ENCODE measurements at regions not wholly inside any gene's neighbourhood (a gene's known extent, or its start where the extent isn't known, plus 50 kb on each side); places are given as distances from the start of the nearest gene placed in this dataset.

DNA sequence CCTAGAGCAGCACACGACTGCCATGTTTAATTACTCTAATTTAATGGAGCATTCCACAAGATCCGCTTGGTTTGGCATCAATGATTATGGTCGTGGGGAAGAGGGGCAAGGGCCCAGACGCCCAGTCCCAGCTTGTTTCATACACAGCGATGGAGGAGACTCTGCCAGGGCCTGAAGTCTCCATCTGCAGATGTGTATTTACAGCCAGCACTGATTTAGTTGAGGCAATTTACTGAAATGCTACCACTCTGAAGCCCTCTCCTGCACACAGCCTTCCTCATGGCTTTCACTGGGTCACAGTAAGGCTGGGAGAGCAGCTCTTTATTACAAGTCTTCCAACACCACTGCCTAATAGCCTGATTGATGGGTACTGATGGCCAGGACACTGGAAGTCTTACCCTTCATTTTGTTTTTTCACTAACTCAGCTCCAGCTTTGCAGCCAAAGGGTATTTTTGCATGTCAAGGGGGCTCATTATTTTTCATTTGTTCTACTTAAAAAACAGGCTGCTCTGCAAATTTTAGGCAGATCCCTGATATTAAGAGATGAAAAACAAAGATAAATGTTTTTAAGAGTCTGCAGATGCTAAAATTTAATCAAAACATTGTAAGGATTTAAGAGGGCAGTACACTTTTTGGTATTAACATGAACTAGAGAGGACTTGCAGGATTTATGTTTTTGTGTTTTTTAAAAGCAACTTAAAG, 236.3 kb downstream of the SIPA1L2 start:
- FAIRE-seq (no peak), DNase-seq (ENCODE audit: low read depth, low spot score) (no peak)
- Histone ChIP-seq H3K9me1 (replicated peaks; ENCODE audit: control insufficient read depth, extremely low read depth, insufficient read depth, low read length) (no peaks in the 10 kb centered on the region), H3K9me3 (replicated peaks; ENCODE audit: control insufficient read depth, insufficient read depth, low read length) (no peaks in the 10 kb centered on the region), H3K4me1 (ENCODE audit: control insufficient read depth, extremely low read depth, insufficient read depth, low read length) (no peaks in the 10 kb centered on the region), H3K4me2 (ENCODE audit: insufficient read depth, low read length) (no peak overlapping the region), H2AFZ (ENCODE audit: low read depth, low read length) (no peak overlapping the region), H3K79me2 (ENCODE audit: control insufficient read depth, insufficient read depth, low read length) (no peaks in the 10 kb centered on the region), H3K27me3 (ENCODE audit: control insufficient read depth in 2 of 2, insufficient read depth in 2 of 2, low read length in 2 of 2) (no peaks in the 10 kb centered on the region), H3K27ac (ENCODE audit: insufficient read depth, low read depth, low read length) (no peak overlapping the region), H3K9ac (replicated peaks; ENCODE audit: extremely low read depth, insufficient read depth, low read length) (no peak overlapping the region), H3K36me3 (ENCODE audit: control insufficient read depth in 2 of 2, extremely low read depth in 1 of 2, insufficient read depth in 2 of 2, low read length in 2 of 2) (no peaks in the 10 kb centered on the region), H4K20me1 (replicated peaks; ENCODE audit: control insufficient read depth, extremely low read depth, insufficient read depth, low read length) (no peaks in the 10 kb centered on the region), H3K4me3 (replicated peaks in 1 of 3; ENCODE audit: insufficient read depth in 1 of 3, low read depth in 1 of 3, low read length in 3 of 3) (no peak overlapping the region)
- intact Hi-C loops (cut with micrococcal nuclease) (no loop called here), dilution Hi-C loops (cut with MboI; ENCODE audit: extremely low pct_ligation_motif_present, low sequenced_read_pairs) (no loop called here)
- no TSS peak for BruUV-seq (replicated peaks)
- TF ChIP-seq MYC (IDR thresholded peaks at IDR 0.05; ENCODE audit: low read depth, low read length) (no peak), POLR2A (IDR thresholded peaks at IDR 0.05; ENCODE audit: low read depth, low read length) (no peak), GATA2 (IDR thresholded peaks at IDR 0.05; ENCODE audit: insufficient read depth, insufficient read length, low read depth, low read length) (no peak), EZH2 (IDR thresholded peaks at IDR 0.05; ENCODE audit: borderline replicate concordance, low read depth, low read length, severe bottlenecking) (no peak), FOS (IDR thresholded peaks at IDR 0.05; ENCODE audit: borderline replicate concordance, insufficient read depth, low read length) (no peak), POLR2AphosphoS5 (IDR thresholded peaks at IDR 0.05; ENCODE audit: insufficient read depth, low read depth, low read length) (no peak), JUN (IDR thresholded peaks at IDR 0.05; ENCODE audit: borderline replicate concordance, insufficient read depth, insufficient read length, low read depth) (no peak)
- TF ChIP-seq, protein P1, sequence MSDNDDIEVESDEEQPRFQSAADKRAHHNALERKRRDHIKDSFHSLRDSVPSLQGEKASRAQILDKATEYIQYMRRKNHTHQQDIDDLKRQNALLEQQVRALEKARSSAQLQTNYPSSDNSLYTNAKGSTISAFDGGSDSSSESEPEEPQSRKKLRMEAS (IDR thresholded peaks at IDR 0.05; ENCODE audit: insufficient read depth, insufficient read length), result no peak
- TF ChIP-seq, protein P2, sequence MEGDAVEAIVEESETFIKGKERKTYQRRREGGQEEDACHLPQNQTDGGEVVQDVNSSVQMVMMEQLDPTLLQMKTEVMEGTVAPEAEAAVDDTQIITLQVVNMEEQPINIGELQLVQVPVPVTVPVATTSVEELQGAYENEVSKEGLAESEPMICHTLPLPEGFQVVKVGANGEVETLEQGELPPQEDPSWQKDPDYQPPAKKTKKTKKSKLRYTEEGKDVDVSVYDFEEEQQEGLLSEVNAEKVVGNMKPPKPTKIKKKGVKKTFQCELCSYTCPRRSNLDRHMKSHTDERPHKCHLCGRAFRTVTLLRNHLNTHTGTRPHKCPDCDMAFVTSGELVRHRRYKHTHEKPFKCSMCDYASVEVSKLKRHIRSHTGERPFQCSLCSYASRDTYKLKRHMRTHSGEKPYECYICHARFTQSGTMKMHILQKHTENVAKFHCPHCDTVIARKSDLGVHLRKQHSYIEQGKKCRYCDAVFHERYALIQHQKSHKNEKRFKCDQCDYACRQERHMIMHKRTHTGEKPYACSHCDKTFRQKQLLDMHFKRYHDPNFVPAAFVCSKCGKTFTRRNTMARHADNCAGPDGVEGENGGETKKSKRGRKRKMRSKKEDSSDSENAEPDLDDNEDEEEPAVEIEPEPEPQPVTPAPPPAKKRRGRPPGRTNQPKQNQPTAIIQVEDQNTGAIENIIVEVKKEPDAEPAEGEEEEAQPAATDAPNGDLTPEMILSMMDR (IDR thresholded peaks at IDR 0.05; ENCODE audit: extremely low read depth in 1 of 2, insufficient read depth in 1 of 2, low read depth in 1 of 2, low read length in 2 of 2), result no peak
- CTCF ChIA-PET, result no interaction called here
- POLR2A ChIA-PET, result no interaction called here

Data from endothelial cell of umbilical vein (primary cell).